Liver (tissue), 8 donors: ENCODE measurements at regions not wholly inside any gene's neighbourhood (a gene's known extent, or its start where the extent isn't known, plus 50 kb on each side); places are given as distances from the start of the nearest gene placed in this dataset.
A peak's percentile ranks its signal among the peaks of the same experiment; 100 is the strongest.

Experiments
- DNase-seq: peaks from one replicate; pipeline ENCODE4 v3.0.0-alpha.2; 2017; ENCODE audit warnings: low spot score
- H3K27ac ChIP-seq, 2 donors: one replicate each; pipeline ENCODE4 v1.7.0; 2013; ENCODE audit warnings: inconsistent platforms in 2 of 2, low read length in 2 of 2, control low read depth in 1 of 2, low read depth in 1 of 2, mild to moderate bottlenecking in 1 of 2
- H3K27me3 ChIP-seq, 4 donors: one replicate each; pipeline versions ENCODE4 v1.6.1 to v1.7.0; 2013; ENCODE audit warnings: low read length in 3 of 4, inconsistent platforms in 1 of 4, mild to moderate bottlenecking in 1 of 4, moderate library complexity in 1 of 4; ENCODE audit not compliant: control insufficient read depth in 4 of 4, insufficient read depth in 4 of 4
- H3K36me3 ChIP-seq, 4 donors: one replicate each; pipeline versions ENCODE4 v1.6.1 to v1.7.0; 2013; ENCODE audit warnings: low read length in 3 of 4, mild to moderate bottlenecking in 3 of 4, low read depth in 1 of 4, moderate library complexity in 1 of 4; ENCODE audit not compliant: control insufficient read depth in 4 of 4, insufficient read depth in 3 of 4
- H3K4me1 ChIP-seq, 4 donors: one replicate each; pipeline versions ENCODE4 v1.6.1 to v1.7.0; 2013; ENCODE audit warnings: low read length in 3 of 4, mild to moderate bottlenecking in 3 of 4, moderate library complexity in 1 of 4; ENCODE audit not compliant: control insufficient read depth in 4 of 4, insufficient read depth in 4 of 4
- H3K4me3 ChIP-seq, 3 donors: one replicate each; pipeline versions ENCODE4 v1.6.1 to v1.7.0; 2013; ENCODE audit warnings: low read length in 3 of 3, control low read depth in 1 of 3, low read depth in 1 of 3, mild to moderate bottlenecking in 1 of 3
- H3K9ac ChIP-seq, 2 donors: one replicate each; pipeline ENCODE4 v1.7.0; 2013; ENCODE audit warnings: low read length in 2 of 2, mild to moderate bottlenecking in 2 of 2, moderate library complexity in 2 of 2, control low read depth in 1 of 2, low read depth in 1 of 2
- H3K9me3 ChIP-seq, 4 donors: one replicate each; pipeline versions ENCODE4 v1.6.1 to v1.7.0; 2013; ENCODE audit warnings: low read length in 3 of 4; ENCODE audit not compliant: control insufficient read depth in 4 of 4
- FOXA1 ChIP-seq: IDR thresholded peaks from 2 replicates; pipeline ENCODE4 v1.6.1; 2016; ENCODE audit warnings: antibody characterized with exemption
- FOXA2 ChIP-seq: IDR thresholded peaks from 2 replicates; pipeline ENCODE4 v1.6.1; 2016; ENCODE audit warnings: antibody characterized with exemption
- GABPA ChIP-seq, 2 donors: IDR thresholded peaks in 1 of 2; conservative IDR thresholded peaks in 1 of 2; 2 replicates each; pipeline ENCODE4 v1.6.1; 2016; ENCODE audit warnings: antibody characterized with exemption in 2 of 2, mild to moderate bottlenecking in 1 of 2, moderate library complexity in 1 of 2
- HNF4A ChIP-seq, 2 donors: conservative IDR thresholded peaks; 2 replicates each; pipeline ENCODE4 v1.6.1; 2016; ENCODE audit warnings: antibody characterized with exemption in 2 of 2, mild to moderate bottlenecking in 2 of 2
- HNF4G ChIP-seq: IDR thresholded peaks from 2 replicates; pipeline ENCODE4 v1.6.1; 2016; ENCODE audit warnings: antibody characterized with exemption
- JUND ChIP-seq, 2 donors: IDR thresholded peaks; 2 replicates each; pipeline ENCODE4 v1.6.1; 2016; ENCODE audit warnings: antibody characterized with exemption in 2 of 2
- NR2F2 ChIP-seq: IDR thresholded peaks from 2 replicates; pipeline ENCODE4 v1.6.1; 2016; ENCODE audit warnings: antibody characterized with exemption
- RAD21 ChIP-seq, 2 donors: IDR thresholded peaks; 2 replicates each; pipeline ENCODE4 v1.6.1; 2016; ENCODE audit warnings: antibody characterized with exemption in 2 of 2, mild to moderate bottlenecking in 2 of 2
- RXRA ChIP-seq, 2 donors: IDR thresholded peaks; 2 replicates each; pipeline ENCODE4 v1.6.1; 2017 to 2018; ENCODE audit warnings: antibody characterized with exemption in 2 of 2, mild to moderate bottlenecking in 1 of 2
- SP1 ChIP-seq: IDR thresholded peaks from 2 replicates; pipeline ENCODE4 v1.6.1; 2018; ENCODE audit warnings: antibody characterized with exemption, mild to moderate bottlenecking
- TAF1 ChIP-seq: conservative IDR thresholded peaks from 2 replicates; pipeline ENCODE4 v1.6.1; 2016; ENCODE audit warnings: antibody characterized with exemption, mild to moderate bottlenecking
- YY1 ChIP-seq: IDR thresholded peaks from 2 replicates; pipeline ENCODE4 v1.6.1; 2016; ENCODE audit warnings: antibody characterized with exemption, mild to moderate bottlenecking
- WGBS: extraction: QIAGEN DNeasy Blood & Tissue Kit; methylation state at CpG from one replicate; pipeline ENCODE4 v1.1.7; 2013; 5-methylcytosine and 5-hydroxymethylcytosine counted together
- TF ChIP-seq, protein P1 (sequence below): fragments of 150-350 bp; IDR thresholded peaks from 2 replicates; pipeline ENCODE4 v1.5.1; 2017; ENCODE audit warnings: improper control_type of control experiment, low read depth, low read length; ENCODE audit not compliant: missing input control
- TF ChIP-seq, protein P2 (sequence below): IDR thresholded peaks from 2 replicates; pipeline ENCODE4 v1.6.1; 2016; ENCODE audit warnings: antibody characterized with exemption
- TF ChIP-seq, protein P3 (sequence below): IDR thresholded peaks from 2 replicates; pipeline ENCODE4 v1.6.1; 2016; ENCODE audit warnings: antibody characterized with exemption, mild to moderate bottlenecking
- donor health status: healthy.
- donor health status: healthy.
- donor health status: healthy.
- donor health status: healthy.
- donor health status: healthy.

GRCh38 chr16:50980666-50981065 is 170.4 kb downstream of the SALL1 start:
- Histone ChIP-seq H3K9me3 (no peaks in the 10 kb centered on the region), H3K27ac (peak overlapping the region in 1 of 2 donors; percentile 2), H3K36me3 (no peaks in the 10 kb centered on the region), H3K4me3 (no peak overlapping the region), H3K4me1 (peaks cover 14 to 37% (median 26%) of the 10 kb centered on the region in 4 donors), H3K27me3 (no peaks in the 10 kb centered on the region), H3K9ac (no peak overlapping the region)
- TF ChIP-seq FOXA1 (no peak), RXRA (IDR thresholded peaks at IDR 0.05) (no peak)
- WGBS = 91% methylated on average over 3 of the region's 3 CpGs
- no peak for DNase-seq

DNA sequence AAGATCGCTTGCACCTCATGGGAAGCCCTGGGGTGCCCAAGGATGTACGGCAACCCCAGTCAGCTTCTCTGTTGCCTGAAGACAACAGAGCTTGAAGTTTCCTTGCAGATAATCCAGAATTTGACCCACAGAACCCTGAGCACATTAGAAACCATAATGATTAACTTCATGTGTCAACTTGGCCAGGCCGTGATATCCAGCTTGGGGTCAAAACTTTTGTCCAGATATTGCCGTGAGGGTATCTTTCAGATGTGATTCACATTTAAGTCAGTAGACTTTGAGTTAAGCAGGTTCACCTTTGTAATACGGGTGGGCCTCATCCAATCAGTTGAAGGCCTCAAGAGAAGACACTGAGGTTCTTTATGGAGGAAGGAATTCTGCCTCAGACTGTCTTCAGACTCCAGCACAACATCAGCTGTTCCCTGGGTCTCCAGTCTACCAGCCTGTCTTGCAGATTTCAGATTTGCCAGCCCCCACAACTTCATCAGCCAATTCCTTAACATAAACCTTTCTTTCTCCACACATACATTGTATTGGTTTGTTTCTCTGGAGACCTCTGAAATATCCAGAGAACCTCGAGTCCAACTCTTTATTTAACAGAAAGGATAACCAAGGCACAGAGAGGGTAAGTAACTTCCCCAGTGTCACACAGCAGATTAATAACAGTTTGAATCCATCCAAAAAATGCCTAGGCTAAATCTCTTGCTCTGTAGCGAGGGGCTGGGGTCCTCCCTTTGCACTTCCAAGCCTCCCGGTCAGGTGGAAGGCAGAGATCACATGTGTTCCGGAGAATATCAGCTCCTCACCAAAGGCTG is 171.1 kb downstream of the SALL1 start:
- no peak overlapping the region for H3K9ac ChIP-seq
- no peaks in the 10 kb centered on the region for H3K27me3 ChIP-seq
- no peaks in the 10 kb centered on the region for H3K9me3 ChIP-seq
- no peak overlapping the region for H3K4me3 ChIP-seq
- DNase-seq = no peak
- no peak overlapping the region for H3K27ac ChIP-seq
- 60% methylated on average over 9 of the region's 9 CpGs for WGBS
- TF ChIP-seq, protein P1, sequence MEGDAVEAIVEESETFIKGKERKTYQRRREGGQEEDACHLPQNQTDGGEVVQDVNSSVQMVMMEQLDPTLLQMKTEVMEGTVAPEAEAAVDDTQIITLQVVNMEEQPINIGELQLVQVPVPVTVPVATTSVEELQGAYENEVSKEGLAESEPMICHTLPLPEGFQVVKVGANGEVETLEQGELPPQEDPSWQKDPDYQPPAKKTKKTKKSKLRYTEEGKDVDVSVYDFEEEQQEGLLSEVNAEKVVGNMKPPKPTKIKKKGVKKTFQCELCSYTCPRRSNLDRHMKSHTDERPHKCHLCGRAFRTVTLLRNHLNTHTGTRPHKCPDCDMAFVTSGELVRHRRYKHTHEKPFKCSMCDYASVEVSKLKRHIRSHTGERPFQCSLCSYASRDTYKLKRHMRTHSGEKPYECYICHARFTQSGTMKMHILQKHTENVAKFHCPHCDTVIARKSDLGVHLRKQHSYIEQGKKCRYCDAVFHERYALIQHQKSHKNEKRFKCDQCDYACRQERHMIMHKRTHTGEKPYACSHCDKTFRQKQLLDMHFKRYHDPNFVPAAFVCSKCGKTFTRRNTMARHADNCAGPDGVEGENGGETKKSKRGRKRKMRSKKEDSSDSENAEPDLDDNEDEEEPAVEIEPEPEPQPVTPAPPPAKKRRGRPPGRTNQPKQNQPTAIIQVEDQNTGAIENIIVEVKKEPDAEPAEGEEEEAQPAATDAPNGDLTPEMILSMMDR = no peak
- TF ChIP-seq NR2F2 (no peak), TAF1 (no peak), RAD21 (IDR thresholded peaks at IDR 0.05) (peak; percentile 20 to 47), YY1 (no peak), SP1 (peak; percentile 58), HNF4G (peak; percentile 18), JUND (IDR thresholded peaks at IDR 0.05) (no peak), HNF4A (conservative IDR thresholded peaks at IDR 0.05) (peak; percentile 67 to 79), RXRA (IDR thresholded peaks at IDR 0.05) (peak; percentile 55 to 65), FOXA2 (no peak)
- TF ChIP-seq, protein P2, sequence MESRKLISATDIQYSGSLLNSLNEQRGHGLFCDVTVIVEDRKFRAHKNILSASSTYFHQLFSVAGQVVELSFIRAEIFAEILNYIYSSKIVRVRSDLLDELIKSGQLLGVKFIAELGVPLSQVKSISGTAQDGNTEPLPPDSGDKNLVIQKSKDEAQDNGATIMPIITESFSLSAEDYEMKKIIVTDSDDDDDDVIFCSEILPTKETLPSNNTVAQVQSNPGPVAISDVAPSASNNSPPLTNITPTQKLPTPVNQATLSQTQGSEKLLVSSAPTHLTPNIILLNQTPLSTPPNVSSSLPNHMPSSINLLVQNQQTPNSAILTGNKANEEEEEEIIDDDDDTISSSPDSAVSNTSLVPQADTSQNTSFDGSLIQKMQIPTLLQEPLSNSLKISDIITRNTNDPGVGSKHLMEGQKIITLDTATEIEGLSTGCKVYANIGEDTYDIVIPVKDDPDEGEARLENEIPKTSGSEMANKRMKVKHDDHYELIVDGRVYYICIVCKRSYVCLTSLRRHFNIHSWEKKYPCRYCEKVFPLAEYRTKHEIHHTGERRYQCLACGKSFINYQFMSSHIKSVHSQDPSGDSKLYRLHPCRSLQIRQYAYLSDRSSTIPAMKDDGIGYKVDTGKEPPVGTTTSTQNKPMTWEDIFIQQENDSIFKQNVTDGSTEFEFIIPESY = no peak
- H3K4me1 ChIP-seq = peaks cover 14 to 37% (median 26%) of the 10 kb centered on the region in 4 donors
- H3K36me3 ChIP-seq = no peaks in the 10 kb centered on the region

- WGBS = 76% methylated on average over 11 of the region's 11 CpGs
- TF ChIP-seq FOXA2 (no peak), JUND (IDR thresholded peaks at IDR 0.05) (no peak), SP1 (no peak), FOXA1 (no peak), GABPA (IDR thresholded peaks at IDR 0.05 in 1 of 2, conservative IDR thresholded peaks at IDR 0.05 in 1 of 2) (no peak), YY1 (no peak), TAF1 (no peak), NR2F2 (no peak)
- TF ChIP-seq, protein P3, sequence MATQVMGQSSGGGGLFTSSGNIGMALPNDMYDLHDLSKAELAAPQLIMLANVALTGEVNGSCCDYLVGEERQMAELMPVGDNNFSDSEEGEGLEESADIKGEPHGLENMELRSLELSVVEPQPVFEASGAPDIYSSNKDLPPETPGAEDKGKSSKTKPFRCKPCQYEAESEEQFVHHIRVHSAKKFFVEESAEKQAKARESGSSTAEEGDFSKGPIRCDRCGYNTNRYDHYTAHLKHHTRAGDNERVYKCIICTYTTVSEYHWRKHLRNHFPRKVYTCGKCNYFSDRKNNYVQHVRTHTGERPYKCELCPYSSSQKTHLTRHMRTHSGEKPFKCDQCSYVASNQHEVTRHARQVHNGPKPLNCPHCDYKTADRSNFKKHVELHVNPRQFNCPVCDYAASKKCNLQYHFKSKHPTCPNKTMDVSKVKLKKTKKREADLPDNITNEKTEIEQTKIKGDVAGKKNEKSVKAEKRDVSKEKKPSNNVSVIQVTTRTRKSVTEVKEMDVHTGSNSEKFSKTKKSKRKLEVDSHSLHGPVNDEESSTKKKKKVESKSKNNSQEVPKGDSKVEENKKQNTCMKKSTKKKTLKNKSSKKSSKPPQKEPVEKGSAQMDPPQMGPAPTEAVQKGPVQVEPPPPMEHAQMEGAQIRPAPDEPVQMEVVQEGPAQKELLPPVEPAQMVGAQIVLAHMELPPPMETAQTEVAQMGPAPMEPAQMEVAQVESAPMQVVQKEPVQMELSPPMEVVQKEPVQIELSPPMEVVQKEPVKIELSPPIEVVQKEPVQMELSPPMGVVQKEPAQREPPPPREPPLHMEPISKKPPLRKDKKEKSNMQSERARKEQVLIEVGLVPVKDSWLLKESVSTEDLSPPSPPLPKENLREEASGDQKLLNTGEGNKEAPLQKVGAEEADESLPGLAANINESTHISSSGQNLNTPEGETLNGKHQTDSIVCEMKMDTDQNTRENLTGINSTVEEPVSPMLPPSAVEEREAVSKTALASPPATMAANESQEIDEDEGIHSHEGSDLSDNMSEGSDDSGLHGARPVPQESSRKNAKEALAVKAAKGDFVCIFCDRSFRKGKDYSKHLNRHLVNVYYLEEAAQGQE = no peak
- Histone ChIP-seq H3K4me3 (no peak overlapping the region), H3K27ac (no peak overlapping the region), H3K9me3 (no peaks in the 10 kb centered on the region), H3K4me1 (peaks cover 14 to 31% (median 22%) of the 10 kb centered on the region in 4 donors), H3K36me3 (no peaks in the 10 kb centered on the region), H3K27me3 (no peaks in the 10 kb centered on the region), H3K9ac (no peak overlapping the region)
- no peak for DNase-seq
Measured at GRCh38 chr16:50977138-50977537, 173.9 kb downstream of the SALL1 start.
